OCI-LY7 (cell line): ENCODE measurements at regions not wholly inside any gene's neighbourhood (a gene's known extent, or its start where the extent isn't known, plus 50 kb on each side); places are given as distances from the start of the nearest gene placed in this dataset.

Experiments
- BruUV-seq: library from RNA; stranded (reverse); fragments of 400-500 nt; replicated peaks from 2 replicates; lab custom pipeline; 2021; lab: Mats Ljungman, UMichigan
- CTCF ChIA-PET: fragments of 300-600 bp; sonication (Branson Sonifier 250); formaldehyde crosslinking; loops from one replicate; lab custom pipeline; 2022; ENCODE audit warnings: antibody characterized with exemption; ENCODE audit not compliant: unreplicated experiment; lab: Charles Lee
- POLR2A ChIA-PET: fragments of 300-600 bp; sonication (Branson Sonifier 250); formaldehyde crosslinking; loops from one replicate; lab custom pipeline; 2022; ENCODE audit warnings: antibody characterized with exemption; lab: Charles Lee
- DNase-seq: peaks from one replicate; pipeline ENCODE4 v3.0.0-alpha.2; 2015; ENCODE audit warnings: low spot score
- H2AFZ ChIP-seq: fragments of 200-600 bp; sonication (generic), shearing (Covaris generic); 2 replicates; pipeline ENCODE4 v1.6.1; 2014; ENCODE audit warnings: mild to moderate bottlenecking, antibody characterized with exemption, low read length, moderate library complexity
- H3K27ac ChIP-seq: fragments of 200-600 bp; sonication (generic); 2 replicates; pipeline ENCODE4 v1.5.1; 2014; ENCODE audit warnings: mixed run types, low read depth, mild to moderate bottlenecking, moderate library complexity, low read length, inconsistent platforms; ENCODE audit not compliant: poor library complexity, severe bottlenecking
- H3K36me3 ChIP-seq: fragments of 200-600 bp; sonication (generic); 2 replicates; pipeline ENCODE4 v1.6.1; 2014; ENCODE audit warnings: mild to moderate bottlenecking, antibody characterized with exemption, low read length, moderate library complexity, mixed read lengths; ENCODE audit not compliant: insufficient read depth
- H3K4me1 ChIP-seq: fragments of 200-600 bp; sonication (generic); 2 replicates; pipeline ENCODE4 v1.5.1; 2014; ENCODE audit warnings: mild to moderate bottlenecking, low read length; ENCODE audit not compliant: insufficient read depth, poor library complexity, severe bottlenecking
- H3K4me2 ChIP-seq: fragments of 200-600 bp; sonication (generic); 2 replicates; pipeline ENCODE4 v1.6.1; 2014; ENCODE audit warnings: mild to moderate bottlenecking, low read length
- H3K4me3 ChIP-seq: fragments of 200-600 bp; sonication (generic); 2 replicates; pipeline ENCODE4 v1.5.1; 2014; ENCODE audit warnings: mild to moderate bottlenecking, low read depth, low read length; ENCODE audit not compliant: poor library complexity, severe bottlenecking
- H3K79me2 ChIP-seq: fragments of 200-600 bp; sonication (generic); 2 replicates; pipeline ENCODE4 v1.6.1; 2016; ENCODE audit warnings: low read depth, mild to moderate bottlenecking, low read length, moderate library complexity, mixed read lengths; ENCODE audit not compliant: insufficient read depth
- H3K9me2 ChIP-seq: fragments of 200-600 bp; sonication (generic); 2 replicates; pipeline ENCODE4 v1.6.1; 2016; ENCODE audit warnings: mild to moderate bottlenecking, low read length, mixed read lengths; ENCODE audit not compliant: insufficient read depth
- H3K9me3 ChIP-seq: fragments of 200-600 bp; sonication (generic); 2 replicates; pipeline ENCODE4 v1.6.1; 2014; ENCODE audit warnings: mild to moderate bottlenecking, mixed run types, low read length, mixed read lengths
- H4K20me1 ChIP-seq: fragments of 200-600 bp; sonication (generic); 2 replicates; pipeline ENCODE4 v1.6.1; 2014; ENCODE audit warnings: mild to moderate bottlenecking, antibody characterized with exemption, low read length, moderate library complexity, mixed read lengths; ENCODE audit not compliant: insufficient read depth
- EZH2phosphoT487 ChIP-seq: fragments of 200-600 bp; sonication (generic); IDR thresholded peaks from 2 replicates; pipeline ENCODE4 v1.6.1; 2018; ENCODE audit warnings: low read depth, borderline replicate concordance, mild to moderate bottlenecking, mixed run types, antibody characterized with exemption, low read length, moderate library complexity, mixed read lengths
- intact Hi-C: fragments of 100-400 bp; cut with micrococcal nuclease; formaldehyde crosslinking; loops from one replicate; pipeline ENCODE4 v1.10.0; 2022; ENCODE audit not compliant: unreplicated experiment
- TF ChIP-seq, protein P1 (sequence below): fragments of 200-600 bp; sonication (generic); conservative IDR thresholded peaks from 2 replicates; pipeline ENCODE4 v1.5.1; 2014; ENCODE audit warnings: mild to moderate bottlenecking, antibody characterized with exemption, low read length, moderate library complexity, mixed read lengths

DNA sequence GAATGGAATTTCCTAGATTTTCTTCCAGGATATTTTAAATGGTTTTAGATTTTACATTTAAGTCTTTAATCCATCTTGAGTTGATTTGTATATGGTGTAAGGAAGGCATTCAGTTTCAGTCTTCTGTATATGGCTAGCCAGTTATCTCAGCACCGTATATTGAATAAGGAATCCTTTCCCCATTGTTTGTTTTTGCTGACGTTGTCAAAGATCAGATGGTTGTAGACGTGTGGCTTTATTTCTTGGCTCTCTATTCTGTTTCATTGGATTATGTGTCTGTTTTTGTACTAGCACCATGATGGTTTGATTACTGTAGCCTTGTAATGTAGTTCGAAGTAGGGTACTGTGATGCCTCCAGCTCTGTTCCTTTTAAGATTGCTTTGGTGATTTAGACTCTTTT, 325.7 kb upstream of the EPHA6 start:
- no peaks in the 10 kb centered on the region for H3K4me1 ChIP-seq
- H4K20me1 ChIP-seq, result no peaks in the 10 kb centered on the region
- intact Hi-C loops, result no loop called here
- H3K27ac ChIP-seq, result no peak overlapping the region
- no peak overlapping the region for H3K4me3 ChIP-seq
- H3K36me3 ChIP-seq, result no peaks in the 10 kb centered on the region
- no peak for TF ChIP-seq EZH2phosphoT487
- TF ChIP-seq, protein P1, sequence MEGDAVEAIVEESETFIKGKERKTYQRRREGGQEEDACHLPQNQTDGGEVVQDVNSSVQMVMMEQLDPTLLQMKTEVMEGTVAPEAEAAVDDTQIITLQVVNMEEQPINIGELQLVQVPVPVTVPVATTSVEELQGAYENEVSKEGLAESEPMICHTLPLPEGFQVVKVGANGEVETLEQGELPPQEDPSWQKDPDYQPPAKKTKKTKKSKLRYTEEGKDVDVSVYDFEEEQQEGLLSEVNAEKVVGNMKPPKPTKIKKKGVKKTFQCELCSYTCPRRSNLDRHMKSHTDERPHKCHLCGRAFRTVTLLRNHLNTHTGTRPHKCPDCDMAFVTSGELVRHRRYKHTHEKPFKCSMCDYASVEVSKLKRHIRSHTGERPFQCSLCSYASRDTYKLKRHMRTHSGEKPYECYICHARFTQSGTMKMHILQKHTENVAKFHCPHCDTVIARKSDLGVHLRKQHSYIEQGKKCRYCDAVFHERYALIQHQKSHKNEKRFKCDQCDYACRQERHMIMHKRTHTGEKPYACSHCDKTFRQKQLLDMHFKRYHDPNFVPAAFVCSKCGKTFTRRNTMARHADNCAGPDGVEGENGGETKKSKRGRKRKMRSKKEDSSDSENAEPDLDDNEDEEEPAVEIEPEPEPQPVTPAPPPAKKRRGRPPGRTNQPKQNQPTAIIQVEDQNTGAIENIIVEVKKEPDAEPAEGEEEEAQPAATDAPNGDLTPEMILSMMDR, result no peak
- ChIA-PET CTCF (no interaction called here), POLR2A (no interaction called here)
- BruUV-seq, result no TSS peak
- H3K9me3 ChIP-seq, result no peaks in the 10 kb centered on the region
- H3K9me2 ChIP-seq, result no peaks in the 10 kb centered on the region
- H3K4me2 ChIP-seq, result no peak overlapping the region
- no peak overlapping the region for H2AFZ ChIP-seq
- DNase-seq, result no peak
- H3K79me2 ChIP-seq, result no peaks in the 10 kb centered on the region

DNA sequence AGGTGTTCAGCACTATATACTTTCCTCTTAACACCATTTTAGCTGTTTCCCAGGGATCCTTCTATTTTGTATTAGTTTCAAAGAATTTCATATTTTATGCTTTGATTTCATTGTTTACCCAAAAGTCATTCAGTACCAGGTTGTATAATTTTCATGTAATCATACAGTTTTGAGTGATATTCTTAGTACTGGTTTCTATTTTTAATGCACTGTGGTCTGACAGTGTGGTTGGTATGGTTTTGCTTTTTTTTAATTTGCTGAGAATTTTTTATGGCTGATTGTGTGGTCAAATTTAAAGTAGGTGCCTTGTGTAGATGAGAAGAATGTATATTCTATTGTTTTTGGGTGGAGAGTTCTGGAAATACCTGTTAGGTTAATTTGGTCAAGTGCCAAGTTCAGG, 323.4 kb upstream of the EPHA6 start:
- Histone ChIP-seq H3K4me1 (no peaks in the 10 kb centered on the region), H3K27ac (no peak overlapping the region), H2AFZ (no peak overlapping the region), H4K20me1 (no peaks in the 10 kb centered on the region), H3K9me3 (no peaks in the 10 kb centered on the region), H3K9me2 (no peaks in the 10 kb centered on the region), H3K4me2 (no peak overlapping the region), H3K36me3 (no peaks in the 10 kb centered on the region), H3K4me3 (no peak overlapping the region), H3K79me2 (no peaks in the 10 kb centered on the region)
- TF ChIP-seq, protein P1, result no peak
- no peak for TF ChIP-seq EZH2phosphoT487
- no peak for DNase-seq
- CTCF ChIA-PET, result no interaction called here
- no TSS peak for BruUV-seq
- intact Hi-C loops, result no loop called here
- POLR2A ChIA-PET, result no interaction called here

DNA sequence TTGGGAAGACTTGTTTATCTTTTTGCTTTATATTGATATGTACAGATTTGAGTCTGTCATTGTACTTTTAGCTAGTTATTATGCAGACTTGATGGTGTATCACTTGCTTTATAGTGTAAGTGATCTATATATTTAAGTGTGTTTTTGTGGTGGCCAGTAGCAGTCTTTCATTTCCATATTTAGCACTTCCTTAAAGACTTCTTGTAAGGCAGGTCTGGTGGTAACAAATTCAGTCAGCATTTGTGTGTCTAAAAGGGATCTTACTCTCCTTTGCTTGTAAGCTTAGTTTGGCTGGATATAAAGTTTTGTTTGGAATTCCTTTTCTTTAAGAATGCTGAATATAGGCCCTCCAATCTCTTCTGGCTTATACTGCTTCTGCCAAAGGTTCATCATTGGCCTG, 322.5 kb upstream of the EPHA6 start:
- intact Hi-C loops, result no loop called here
- ChIA-PET CTCF (no interaction called here), POLR2A (no interaction called here)
- Histone ChIP-seq H3K4me2 (no peak overlapping the region), H3K36me3 (no peaks in the 10 kb centered on the region), H4K20me1 (no peaks in the 10 kb centered on the region), H3K27ac (no peak overlapping the region), H2AFZ (no peak overlapping the region), H3K4me3 (no peak overlapping the region), H3K79me2 (no peaks in the 10 kb centered on the region), H3K9me2 (no peaks in the 10 kb centered on the region), H3K9me3 (no peaks in the 10 kb centered on the region), H3K4me1 (no peaks in the 10 kb centered on the region)
- no peak for DNase-seq
- TF ChIP-seq, protein P1, result no peak
- TF ChIP-seq EZH2phosphoT487, result no peak
- no TSS peak for BruUV-seq
